Fibroblast of skin of back (primary cell): ENCODE measurements at regions not wholly inside any gene's neighbourhood (a gene's known extent, or its start where the extent isn't known, plus 50 kb on each side); places are given as distances from the start of the nearest gene placed in this dataset.
"Not testable (repeated sequence)": the region's sequence is repeated elsewhere in the genome, so short reads cannot be mapped to it uniquely, and the experiment has no call there.

Experiments
- DNase-seq: peaks from one replicate; pipeline ENCODE4 v3.0.0-alpha.2; 2013

- no peak for DNase-seq
Observed at GRCh38 chr22:22374163-22374562, 129.6 kb downstream of the VPREB1 start.

- DNase-seq, result no peak
Observed at GRCh38 chr22:22374579-22374978, 130.0 kb downstream of the VPREB1 start.

- DNase-seq, result no peak
Observed at GRCh38 chr22:22375576-22376351, 131.2 kb downstream of the VPREB1 start.

GRCh38 chr22:22376352-22376706, 131.7 kb downstream of the VPREB1 start:
- DNase-seq, result no peak

- not testable (repeated sequence) for DNase-seq
Observed at GRCh38 chr22:22376884-22377283, 131.7 kb downstream of the ZNF280B start.

GRCh38 chr22:22377335-22377734, 131.2 kb downstream of the ZNF280B start:
- DNase-seq, result no peak

GRCh38 chr22:22378446-22379415, 129.8 kb downstream of the ZNF280B start:
- no peak for DNase-seq

GRCh38 chr22:22380098-22381030, 128.2 kb downstream of the ZNF280B start:
- DNase-seq, result no peak

- DNase-seq, result not testable (repeated sequence)
Observed at GRCh38 chr22:22381292-22381691, 127.2 kb downstream of the ZNF280B start.

- no peak for DNase-seq
Observed at GRCh38 chr22:22384267-22384666, 124.3 kb downstream of the ZNF280B start.

- no peak for DNase-seq
Observed at GRCh38 chr22:22384668-22385244, 123.8 kb downstream of the ZNF280B start.

- DNase-seq, result no peak
Observed at GRCh38 chr22:22386602-22387385, 121.7 kb downstream of the ZNF280B start.

- no peak for DNase-seq
Observed at GRCh38 chr22:22387386-22387736, 121.2 kb downstream of the ZNF280B start.

GRCh38 chr22:22388090-22388489, 120.5 kb downstream of the ZNF280B start:
- DNase-seq, result no peak

GRCh38 chr22:22388494-22388893, 120.0 kb downstream of the ZNF280B start:
- no peak for DNase-seq

- no peak for DNase-seq
Observed at GRCh38 chr22:22389467-22389866, 119.1 kb downstream of the ZNF280B start.

- DNase-seq, result no peak
Observed at GRCh38 chr22:22390989-22391388, 117.6 kb downstream of the ZNF280B start.

- DNase-seq, result no peak
Observed at GRCh38 chr22:22391543-22391942, 117.0 kb downstream of the ZNF280B start.

- DNase-seq, result no peak
Observed at GRCh38 chr22:22392131-22392530, 116.4 kb downstream of the ZNF280B start.

GRCh38 chr22:22394591-22394990, 114.0 kb downstream of the ZNF280B start:
- DNase-seq, result no peak

- no peak for DNase-seq
Observed at GRCh38 chr22:22395245-22395644, 113.3 kb downstream of the ZNF280B start.
